GM23248 (cell line): ENCODE measurements at regions not wholly inside any gene's neighbourhood (a gene's known extent, or its start where the extent isn't known, plus 50 kb on each side); places are given as distances from the start of the nearest gene placed in this dataset.

Experiments
- DNase-seq: peaks from one replicate; pipeline ENCODE4 v3.0.0-alpha.2; 2015
- H2AFZ ChIP-seq: fragments of 200-600 bp; sonication (generic); 2 replicates; pipeline ENCODE4 v1.6.1; 2016; ENCODE audit warnings: antibody characterized with exemption
- H3F3A ChIP-seq: fragments of 200-600 bp; sonication (generic); 2 replicates; pipeline ENCODE4 v1.6.1; 2016; ENCODE audit warnings: mild to moderate bottlenecking, antibody characterized with exemption, mixed run types; ENCODE audit not compliant: insufficient read depth
- H3K27ac ChIP-seq: fragments of 200-600 bp; sonication (generic); 2 replicates; pipeline ENCODE4 v1.5.1; 2016; ENCODE audit warnings: mild to moderate bottlenecking
- H3K27me3 ChIP-seq: fragments of 200-600 bp; sonication (generic); replicated peaks from 2 replicates; pipeline ENCODE4 v1.6.1; 2016; ENCODE audit warnings: mild to moderate bottlenecking; ENCODE audit not compliant: insufficient read depth
- H3K36me3 ChIP-seq: fragments of 200-600 bp; sonication (generic); 2 replicates; pipeline ENCODE4 v1.6.1; 2016; ENCODE audit warnings: low read depth, mild to moderate bottlenecking
- H3K4me1 ChIP-seq: fragments of 200-600 bp; sonication (generic); 2 replicates; pipeline ENCODE4 v1.6.1; 2016; ENCODE audit warnings: mild to moderate bottlenecking; ENCODE audit not compliant: insufficient read depth
- H3K4me2 ChIP-seq: fragments of 200-600 bp; sonication (generic); one replicate; pipeline ENCODE4 v1.6.1; 2016; ENCODE audit warnings: mild to moderate bottlenecking; ENCODE audit not compliant: unreplicated experiment
- H3K4me3 ChIP-seq: fragments of 200-600 bp; sonication (generic); 2 replicates; pipeline ENCODE4 v1.5.1; 2016; ENCODE audit warnings: mild to moderate bottlenecking
- H3K79me2 ChIP-seq: fragments of 200-600 bp; sonication (generic); 2 replicates; pipeline ENCODE4 v1.6.1; 2016; ENCODE audit warnings: mild to moderate bottlenecking; ENCODE audit not compliant: insufficient read depth
- H3K9ac ChIP-seq: fragments of 200-600 bp; sonication (generic); 2 replicates; pipeline ENCODE4 v1.6.1; 2016; ENCODE audit warnings: mild to moderate bottlenecking
- H3K9me2 ChIP-seq: fragments of 200-600 bp; sonication (generic); 2 replicates; pipeline ENCODE4 v1.6.1; 2016; ENCODE audit warnings: mixed run types, mild to moderate bottlenecking, moderate library complexity; ENCODE audit not compliant: insufficient read depth
- H3K9me3 ChIP-seq: fragments of 200-600 bp; sonication (generic); one replicate; pipeline ENCODE4 v1.6.1; 2017; ENCODE audit warnings: low read depth
- H4K20me1 ChIP-seq: fragments of 200-600 bp; sonication (generic); 2 replicates; pipeline ENCODE4 v1.6.0; 2016; ENCODE audit not compliant: insufficient read depth
- EZH2 ChIP-seq: fragments of 200-600 bp; sonication (generic); IDR thresholded peaks from 2 replicates; pipeline ENCODE4 v1.6.1; 2018; ENCODE audit warnings: antibody characterized with exemption, mild to moderate bottlenecking; ENCODE audit not compliant: insufficient read depth, poor library complexity, severe bottlenecking
- EZH2phosphoT487 ChIP-seq: fragments of 200-600 bp; sonication (generic); IDR thresholded peaks from 2 replicates; pipeline ENCODE4 v1.6.1; 2018; ENCODE audit warnings: antibody characterized with exemption, moderate library complexity, mild to moderate bottlenecking, low read depth; ENCODE audit not compliant: insufficient read depth
- WGBS, 2 experiments: methylation state at CpG; one replicate each; pipeline ENCODE4 v1.1.6; 2015 to 2017; ENCODE audit warnings: low lambda C conversion rate in 2 of 2, low coverage in 1 of 2; ENCODE audit errors: missing lambda C conversion rate in 2 of 2; 5-methylcytosine and 5-hydroxymethylcytosine counted together
- in situ Hi-C: fragments of 300-500 bp; cut with MboI; formaldehyde crosslinking; loops from 2 replicates; pipeline ENCODE4 v1.15.0; 2020

DNA sequence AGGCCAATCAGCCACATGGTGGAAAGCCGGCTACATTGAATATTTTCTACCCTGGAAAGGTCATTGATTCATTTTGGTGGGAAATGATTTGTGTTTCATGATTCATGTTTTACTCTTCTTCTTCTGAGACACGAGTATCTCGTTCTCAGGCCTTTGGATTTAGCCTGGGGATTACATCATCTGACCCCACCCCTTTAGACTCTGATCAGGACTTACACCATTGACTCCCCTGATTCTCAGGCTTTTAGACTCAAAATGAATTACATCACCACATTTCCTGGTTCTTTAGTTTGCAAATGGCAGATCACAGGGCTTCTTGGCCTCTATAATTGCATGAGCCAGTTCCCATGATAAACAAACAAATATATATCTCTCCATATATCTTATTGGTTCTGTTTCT lies 228.8 kb downstream of the ADGRG6 start:
- in situ Hi-C loops, result no loop called here
- H3K4me1 ChIP-seq, result 0 out of 2 replicates have a peak, but pooled peaks cover 3% of the 10 kb centered on the region
- no peak overlapping the region for H3K4me2 ChIP-seq
- H3K9ac ChIP-seq, result no peak overlapping the region
- H2AFZ ChIP-seq, result no peak overlapping the region
- WGBS, 2 experiments, result 46 to 48% methylated on average over 3 of the region's 3 CpGs
- H3K79me2 ChIP-seq, result no peaks in the 10 kb centered on the region
- H4K20me1 ChIP-seq, result no peaks in the 10 kb centered on the region
- H3K27me3 ChIP-seq, result peaks cover 4% of the 10 kb centered on the region; the same call in 1 of the 2 replicates
- H3K27ac ChIP-seq, result no peak overlapping the region
- H3K9me2 ChIP-seq, result peaks cover 5% of the 10 kb centered on the region; the same call in 1 of the 2 replicates
- H3F3A ChIP-seq, result no peaks in the 10 kb centered on the region
- no peak overlapping the region for H3K4me3 ChIP-seq
- peak; percentile 14 for DNase-seq
- no peaks in the 10 kb centered on the region for H3K36me3 ChIP-seq
- TF ChIP-seq EZH2phosphoT487, result no peak
- no peak for TF ChIP-seq EZH2
- no peaks in the 10 kb centered on the region for H3K9me3 ChIP-seq

DNA sequence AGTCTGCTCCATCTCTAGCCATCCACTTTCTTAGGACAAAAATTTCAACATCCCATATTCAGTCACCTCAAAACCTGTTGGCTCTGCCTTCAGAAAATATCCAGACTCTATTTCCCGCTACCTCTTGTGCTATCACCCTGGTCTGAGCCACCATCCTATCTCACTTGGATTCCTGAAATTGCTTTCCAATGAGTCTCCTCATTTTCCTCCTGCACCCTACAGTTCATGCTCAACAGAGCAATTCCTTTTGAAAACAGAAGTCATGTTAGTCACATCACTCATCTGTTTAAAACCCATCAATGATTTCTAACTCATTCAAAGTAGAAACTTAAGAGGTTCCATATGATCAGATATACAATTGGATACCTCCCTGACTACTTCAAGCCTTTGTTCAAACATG lies 229.9 kb downstream of the ADGRG6 start:
- 0 out of 2 replicates have a peak, but pooled peaks cover 3% of the 10 kb centered on the region for H3K4me1 ChIP-seq
- peaks cover 5% of the 10 kb centered on the region; the same call in 1 of the 2 replicates for H3K9me2 ChIP-seq
- in situ Hi-C loops, result no loop called here
- no peaks in the 10 kb centered on the region for H3K79me2 ChIP-seq
- H2AFZ ChIP-seq, result no peak overlapping the region
- 86 to 95% methylated on average over 1 of the region's 1 CpG for WGBS, 2 experiments
- no peaks in the 10 kb centered on the region for H3F3A ChIP-seq
- no peak overlapping the region for H3K27ac ChIP-seq
- DNase-seq, result no peak
- no peaks in the 10 kb centered on the region for H3K36me3 ChIP-seq
- no peak overlapping the region for H3K9ac ChIP-seq
- no peak overlapping the region for H3K4me3 ChIP-seq
- peaks cover 4% of the 10 kb centered on the region; the same call in 1 of the 2 replicates for H3K27me3 ChIP-seq
- H3K4me2 ChIP-seq, result no peak overlapping the region
- H3K9me3 ChIP-seq, result no peaks in the 10 kb centered on the region
- TF ChIP-seq EZH2phosphoT487 (no peak), EZH2 (no peak)
- no peaks in the 10 kb centered on the region for H4K20me1 ChIP-seq

DNA sequence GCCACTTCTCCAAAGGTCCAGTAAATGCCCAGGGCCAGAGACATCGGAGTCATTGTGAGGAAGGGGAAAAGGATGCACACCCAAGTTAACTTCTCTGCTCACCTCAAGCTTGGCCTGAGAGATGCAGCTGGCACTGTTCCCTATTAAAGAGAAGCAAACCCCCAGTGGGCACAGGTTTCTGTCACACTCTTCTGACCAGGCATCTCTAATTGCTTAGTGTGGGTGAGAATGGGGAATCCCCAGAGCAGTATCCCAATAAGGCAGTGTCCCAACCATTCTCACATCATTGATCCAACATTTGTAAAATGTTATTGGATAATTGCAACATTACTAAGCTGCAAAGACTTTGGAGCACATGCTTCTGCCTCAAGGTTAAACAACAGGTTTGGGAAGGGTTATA lies 232.3 kb downstream of the ADGRG6 start:
- 0 out of 2 replicates have a peak, but pooled peaks cover 1% of the 10 kb centered on the region for H3K27me3 ChIP-seq
- peaks cover 5% of the 10 kb centered on the region; the same call in 1 of the 2 replicates for H3K9me2 ChIP-seq
- in situ Hi-C loops, result no loop called here
- H3K79me2 ChIP-seq, result no peaks in the 10 kb centered on the region
- H3K36me3 ChIP-seq, result no peaks in the 10 kb centered on the region
- no peaks in the 10 kb centered on the region for H4K20me1 ChIP-seq
- WGBS, 2 experiments, result 36 to 75% methylated on average over 1 of the region's 1 CpG
- H3F3A ChIP-seq, result no peaks in the 10 kb centered on the region
- TF ChIP-seq EZH2, result no peak
- no peak for TF ChIP-seq EZH2phosphoT487
- H3K4me2 ChIP-seq, result no peak overlapping the region
- no peak overlapping the region for H3K9ac ChIP-seq
- H3K27ac ChIP-seq, result no peak overlapping the region
- no peak overlapping the region for H2AFZ ChIP-seq
- no peak for DNase-seq
- H3K9me3 ChIP-seq, result no peaks in the 10 kb centered on the region
- H3K4me3 ChIP-seq, result no peak overlapping the region
- 0 out of 2 replicates have a peak, but pooled peaks cover 3% of the 10 kb centered on the region for H3K4me1 ChIP-seq

DNA sequence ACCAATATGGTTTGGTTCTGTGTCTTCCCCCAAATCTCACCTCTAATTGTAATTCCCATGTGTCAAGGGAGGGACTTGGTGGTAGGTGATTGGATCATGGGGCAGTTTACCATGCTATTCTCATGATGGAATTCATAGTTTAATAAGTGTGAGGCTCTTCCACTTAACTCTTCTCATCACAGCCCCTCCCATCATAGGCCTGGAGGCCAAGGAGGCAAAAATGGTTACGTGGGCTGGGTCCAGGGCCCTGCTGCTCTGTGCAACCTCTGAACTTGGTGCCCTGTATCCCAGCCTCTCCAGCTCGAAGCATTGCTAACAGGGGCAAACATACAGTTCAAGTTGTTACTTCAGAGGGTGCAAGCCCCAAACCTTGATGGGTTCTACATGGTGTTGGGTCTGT lies 232.7 kb downstream of the ADGRG6 start:
- Histone ChIP-seq H4K20me1 (no peaks in the 10 kb centered on the region), H3K4me1 (0 out of 2 replicates have a peak, but pooled peaks cover 3% of the 10 kb centered on the region), H3K4me2 (no peak overlapping the region), H3K4me3 (no peak overlapping the region), H3K9me3 (no peaks in the 10 kb centered on the region), H3K9ac (no peak overlapping the region), H3K9me2 (peaks cover 5% of the 10 kb centered on the region; the same call in 1 of the 2 replicates), H3K27me3 (no peaks in the 10 kb centered on the region), H3K79me2 (no peaks in the 10 kb centered on the region), H3K36me3 (no peaks in the 10 kb centered on the region), H2AFZ (no peak overlapping the region), H3K27ac (no peak overlapping the region), H3F3A (no peaks in the 10 kb centered on the region)
- 32 to 33% methylated on average over 2 of the region's 2 CpGs for WGBS, 2 experiments
- in situ Hi-C loops, result no loop called here
- TF ChIP-seq EZH2 (no peak), EZH2phosphoT487 (no peak)
- no peak for DNase-seq
